ENCODE measurements at regions not wholly inside any gene's neighbourhood (a gene's known extent, or its start where the extent isn't known, plus 50 kb on each side); places are given as distances from the start of the nearest gene placed in this dataset.
"Not testable (repeated sequence)": the region's sequence is repeated elsewhere in the genome, so short reads cannot be mapped to it uniquely, and the experiment has no call there.

GRCh38 chr6:43932259-43933147 is 162.5 kb downstream of the VEGFA start:
- DNase-seq = no peak

GRCh38 chr6:43931201-43931600 is 161.2 kb downstream of the VEGFA start:
- DNase-seq = no peak

GRCh38 chr6:43930440-43931154 is 160.6 kb downstream of the VEGFA start:
- DNase-seq = no peak

GRCh38 chr6:43929511-43929910 is 159.5 kb downstream of the VEGFA start:
- no peak for DNase-seq

- no peak for DNase-seq
These were observed 157.7 kb downstream of the VEGFA start for GRCh38 chr6:43927532-43928210.

GRCh38 chr6:43926634-43927531 is 156.9 kb downstream of the VEGFA start:
- no peak for DNase-seq

GRCh38 chr6:43925636-43926139 is 155.7 kb downstream of the VEGFA start:
- not testable (repeated sequence) for DNase-seq

GRCh38 chr6:43924222-43924702 is 154.3 kb downstream of the VEGFA start:
- peak; percentile 20 for DNase-seq

- no peak for DNase-seq
These were observed 153.6 kb downstream of the VEGFA start for GRCh38 chr6:43923376-43924221.

GRCh38 chr6:43922426-43923375 is 152.7 kb downstream of the VEGFA start:
- no peak for DNase-seq

- no peak for DNase-seq
These were observed 151.8 kb downstream of the VEGFA start for GRCh38 chr6:43921548-43922425.

- no peak for DNase-seq
These were observed 151.0 kb downstream of the VEGFA start for GRCh38 chr6:43921039-43921438.

GRCh38 chr6:43919774-43920173 is 149.8 kb downstream of the VEGFA start:
- DNase-seq = no peak

- DNase-seq = no peak
These were observed 147.9 kb downstream of the VEGFA start for GRCh38 chr6:43917878-43918382.

- no peak for DNase-seq
These were observed 147.2 kb downstream of the VEGFA start for GRCh38 chr6:43916924-43917877.

GRCh38 chr6:43915986-43916923 is 146.2 kb downstream of the VEGFA start:
- no peak for DNase-seq

All from stimulated activated CD4-positive, alpha-beta T cell treated with anti-CD3 and anti-CD28 coated beads, Interleukin-12 subunit alpha, Interleukin-12 subunit beta, amount 100 ng/mL, for 4 hours (primary cell).